NCI-H526 (cell line): ENCODE measurements at regions not wholly inside any gene's neighbourhood (a gene's known extent, or its start where the extent isn't known, plus 50 kb on each side); places are given as distances from the start of the nearest gene placed in this dataset.

Experiments used
- DNase-seq, 2 experiments: peaks; one replicate each; lab custom pipeline; 2025; lab: John Stamatoyannopoulos, UW

DNA sequence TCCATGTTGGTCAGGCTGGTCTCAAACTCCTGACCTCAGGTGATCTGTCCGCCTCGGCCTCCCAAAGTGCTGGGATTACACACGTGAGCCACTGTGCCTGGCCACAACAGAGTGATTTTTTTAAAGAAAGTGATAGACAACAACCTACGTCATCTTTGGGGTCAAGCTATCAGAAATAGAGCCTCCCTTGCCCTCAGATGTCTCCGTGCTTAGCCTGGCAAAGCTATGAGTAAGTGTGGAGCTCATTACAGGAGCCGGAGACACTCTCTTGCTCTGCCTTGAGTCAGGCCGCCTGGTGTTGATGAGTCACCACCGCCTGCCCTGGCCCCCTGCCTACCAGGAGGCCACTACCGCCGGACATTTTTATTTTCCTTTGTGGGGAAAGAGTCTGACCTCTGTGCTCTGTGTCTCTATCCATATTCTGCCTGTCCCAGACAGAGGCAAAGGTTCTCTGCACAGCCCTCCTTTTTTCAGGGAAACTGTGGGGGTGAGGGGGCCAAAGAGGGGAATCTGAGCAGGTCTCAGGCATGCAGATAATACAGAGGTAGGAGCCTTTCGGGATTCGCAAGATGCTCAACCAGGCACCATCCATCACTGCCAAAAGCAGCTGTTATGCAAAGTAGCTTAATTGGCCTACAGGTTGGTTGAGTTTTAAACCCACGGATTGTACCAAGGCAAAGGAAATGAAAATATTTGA, 123.7 kb upstream of the CPEB4 start:
- peak; percentile 81 to 85 for DNase-seq

- no peak for DNase-seq
Measured at GRCh38 chr5:173765029-173765644, 123.0 kb upstream of the CPEB4 start.

DNA sequence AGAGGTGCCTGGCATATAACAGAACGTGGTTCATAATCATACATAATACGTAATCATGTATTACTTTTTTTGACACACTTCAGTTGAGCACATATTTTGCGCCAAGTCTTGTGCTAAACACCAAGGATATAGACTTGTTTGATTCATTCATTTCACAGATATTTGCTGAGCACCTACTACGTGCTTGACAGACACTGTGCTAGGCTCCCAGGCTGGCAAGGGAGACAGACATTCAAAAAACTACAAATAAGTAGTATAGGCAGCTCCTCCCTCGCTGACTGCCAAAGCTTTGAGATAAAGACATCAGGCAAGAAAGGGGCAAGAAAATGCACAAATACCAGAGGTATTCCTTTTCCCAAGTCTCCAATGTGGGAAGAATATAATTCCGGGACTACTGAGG, 122.5 kb upstream of the CPEB4 start:
- no peak for DNase-seq

GRCh38 chr5:173767574-173768266, 120.4 kb upstream of the CPEB4 start:
- no peak for DNase-seq

DNA sequence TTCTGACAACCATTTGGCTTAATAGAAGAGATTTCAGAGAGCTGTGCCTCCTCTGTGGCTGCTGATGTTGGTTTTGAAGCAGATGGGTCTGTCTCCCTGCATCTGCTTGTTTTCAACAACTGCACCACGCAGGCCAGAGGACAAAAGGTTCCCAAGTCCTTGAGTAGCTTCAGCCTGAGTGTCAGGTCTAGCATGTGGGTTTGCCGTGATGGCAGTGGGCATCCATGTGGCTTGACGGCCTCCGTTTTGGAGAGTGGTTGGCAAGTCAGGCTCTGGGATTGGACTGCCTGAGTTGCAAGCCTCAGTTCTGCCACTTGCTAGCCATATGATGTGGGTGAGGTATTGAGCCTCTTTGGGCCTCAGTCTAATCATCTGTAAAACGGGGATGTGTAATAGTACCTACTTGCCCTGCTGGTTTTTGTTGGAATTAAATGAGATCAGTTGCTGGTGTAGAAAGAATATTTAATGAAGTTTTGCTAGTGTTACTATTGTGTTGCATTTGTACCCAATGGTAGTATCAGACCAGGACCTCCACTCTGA, 119.8 kb upstream of the CPEB4 start:
- DNase-seq = no peak

- DNase-seq = no peak
Measured at GRCh38 chr5:173768891-173769290, 119.3 kb upstream of the CPEB4 start.

DNA sequence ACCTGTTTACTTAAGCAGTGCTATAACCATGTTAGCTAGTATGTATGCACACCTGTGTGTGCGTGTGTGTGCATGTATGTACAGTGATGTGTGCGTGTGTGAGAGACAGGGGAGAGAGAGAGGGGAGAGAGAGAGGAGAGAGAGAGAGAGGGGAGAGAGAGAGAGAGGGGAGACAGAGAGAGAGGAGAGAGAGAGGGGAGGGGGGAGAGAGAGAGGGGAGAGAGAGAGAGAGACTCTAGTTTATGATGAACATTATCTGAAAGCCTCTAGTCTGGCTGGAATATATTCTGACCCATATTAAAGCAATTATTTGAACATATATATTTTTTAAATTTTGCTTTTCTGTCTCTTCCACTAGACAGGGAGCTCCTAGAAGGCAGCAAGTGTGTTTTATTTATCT, 117.5 kb upstream of the CPEB4 start:
- no peak for DNase-seq

- peak; percentile 91 for DNase-seq
Measured at GRCh38 chr5:173771121-173771724, 116.9 kb upstream of the CPEB4 start.

- DNase-seq = no peak
Measured at GRCh38 chr5:173771725-173772383, 116.3 kb upstream of the CPEB4 start.

- no peak for DNase-seq
Measured at GRCh38 chr5:173772384-173773059, 115.6 kb upstream of the CPEB4 start.

DNA sequence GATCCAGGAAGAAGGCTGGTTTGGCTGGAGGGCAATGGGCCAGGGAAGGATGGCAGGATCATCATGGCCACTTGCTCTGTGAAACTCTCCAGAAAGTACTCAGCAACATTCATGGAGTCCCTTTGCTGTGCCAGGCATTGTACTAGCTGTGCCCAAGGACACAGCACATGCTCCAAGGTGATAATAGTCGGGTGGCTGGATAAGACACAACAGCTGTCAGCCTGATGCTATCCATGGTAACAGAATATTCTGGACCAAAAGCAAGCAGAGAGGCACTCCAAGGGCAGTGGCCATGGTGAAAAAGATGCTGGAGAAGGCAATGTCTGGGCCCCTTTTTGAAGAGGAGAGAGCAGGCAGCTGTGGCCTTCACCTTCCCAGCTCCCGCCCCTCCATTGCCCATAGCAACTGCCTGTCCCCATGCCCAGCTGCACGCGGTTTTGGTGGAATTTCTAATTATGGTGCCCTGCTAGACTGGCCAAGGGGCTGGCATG, 113.8 kb upstream of the CPEB4 start:
- peak in 1 of 2 experiments; percentile 12 for DNase-seq

GRCh38 chr5:173775261-173776197, 112.6 kb upstream of the CPEB4 start:
- DNase-seq = peak in 1 of 2 experiments; percentile 58

DNA sequence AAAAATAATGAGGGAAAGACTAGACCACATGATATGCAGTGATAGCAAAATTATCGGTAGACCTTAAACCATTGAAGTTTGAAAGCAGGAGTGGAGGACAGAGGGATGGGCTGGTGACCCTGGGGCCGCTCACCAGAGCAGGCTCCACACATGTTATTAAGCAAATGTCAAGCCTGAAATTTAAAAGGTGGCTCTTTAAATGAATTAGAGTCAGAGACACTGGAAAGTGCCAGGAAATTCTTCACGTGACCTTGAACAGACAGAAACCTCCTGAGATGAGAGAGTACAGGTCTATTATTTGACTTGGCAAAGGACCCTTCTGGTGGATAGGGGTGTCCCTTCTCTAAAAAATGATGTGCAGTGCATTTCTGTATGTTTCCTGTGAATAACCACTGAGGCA, 111.0 kb upstream of the CPEB4 start:
- DNase-seq = no peak

DNA sequence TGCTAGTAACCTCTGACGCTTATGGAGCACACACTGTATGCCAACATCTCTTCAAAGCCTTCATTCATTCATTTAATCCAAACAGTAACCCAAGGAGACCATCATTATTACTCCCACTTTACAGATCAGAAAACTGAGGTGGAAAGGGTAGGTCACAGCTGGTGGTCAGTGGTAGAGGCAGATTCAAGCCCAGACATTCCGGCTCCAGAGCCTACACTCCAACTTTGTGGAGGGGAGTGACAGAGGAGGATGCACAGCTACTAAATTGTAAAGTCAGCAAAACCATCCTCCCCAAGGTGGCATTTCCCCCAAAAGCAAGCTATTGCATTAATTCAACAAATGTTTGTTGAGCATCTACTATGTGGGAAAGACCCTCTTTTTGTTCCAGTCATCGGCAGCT, 110.5 kb upstream of the CPEB4 start:
- no peak for DNase-seq

GRCh38 chr5:173778152-173778782, 109.9 kb upstream of the CPEB4 start:
- DNase-seq = no peak

DNA sequence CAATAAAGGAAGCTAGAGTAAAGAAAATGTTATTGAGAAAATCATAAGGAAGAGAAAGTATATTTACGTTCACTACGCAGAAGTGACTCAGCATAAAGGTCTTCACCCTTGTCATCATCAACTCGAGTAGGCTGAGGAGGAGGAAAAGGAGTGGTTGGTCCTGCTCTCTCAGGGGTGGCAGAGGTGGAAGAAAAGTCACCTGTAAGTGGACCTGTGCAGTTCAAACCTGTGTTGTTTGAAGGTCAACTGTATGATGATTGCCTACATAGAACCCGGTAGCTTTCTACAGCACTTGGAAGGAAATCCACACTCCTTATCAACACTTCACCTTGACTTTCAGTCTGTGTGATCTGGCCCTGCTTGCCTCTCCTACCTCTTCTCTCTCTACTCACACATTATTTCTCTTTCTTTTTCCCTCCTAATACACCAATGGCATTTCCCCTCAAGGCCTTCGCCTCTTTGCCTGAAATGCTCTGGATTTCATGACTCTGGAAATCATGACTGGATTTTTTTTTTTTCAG, 109.3 kb upstream of the CPEB4 start:
- no peak for DNase-seq

- no peak for DNase-seq
Measured at GRCh38 chr5:173780235-173781234, 107.6 kb upstream of the CPEB4 start.

GRCh38 chr5:173781432-173781815, 106.7 kb upstream of the CPEB4 start:
- no peak for DNase-seq
